DMS79 treated with DMSO at 0.1 percent for 48 hours (cell line): ENCODE measurements at regions not wholly inside any gene's neighbourhood (a gene's known extent, or its start where the extent isn't known, plus 50 kb on each side); places are given as distances from the start of the nearest gene placed in this dataset.
"Not testable (repeated sequence)": the region's sequence is repeated elsewhere in the genome, so short reads cannot be mapped to it uniquely, and the experiment has no call there.

Source experiments
- DNase-seq: peaks from one replicate; lab custom pipeline; 2025; lab: John Stamatoyannopoulos, UW

DNA sequence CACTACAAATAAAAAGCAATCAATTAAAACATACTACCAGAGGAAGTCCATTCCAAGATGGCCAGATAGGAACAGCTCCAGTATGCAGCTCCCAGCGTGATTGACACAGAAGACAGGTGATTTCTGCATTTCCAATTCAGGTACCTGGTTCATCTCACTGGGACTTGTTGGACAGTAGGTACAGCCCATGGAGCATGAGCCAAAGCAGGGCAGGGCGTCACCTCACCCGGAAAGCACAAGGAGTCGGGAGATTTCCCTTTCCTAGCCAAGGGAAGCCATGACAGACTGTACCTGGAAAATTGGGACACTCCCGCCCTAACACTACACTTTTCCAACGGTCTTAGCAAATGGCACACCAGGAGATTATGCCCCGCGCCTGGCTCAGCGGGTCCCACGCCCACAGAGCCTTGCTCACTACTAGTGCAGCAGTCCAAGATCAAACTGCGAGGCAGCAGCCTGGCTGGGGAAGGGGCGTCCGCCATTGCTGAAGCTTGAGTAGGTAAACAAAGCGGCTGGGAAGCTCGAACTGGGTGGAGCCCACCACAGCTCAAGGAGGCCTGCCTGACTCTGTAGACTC lies 106.0 kb downstream of the BUD13 start:
- not testable (repeated sequence) for DNase-seq

DNA sequence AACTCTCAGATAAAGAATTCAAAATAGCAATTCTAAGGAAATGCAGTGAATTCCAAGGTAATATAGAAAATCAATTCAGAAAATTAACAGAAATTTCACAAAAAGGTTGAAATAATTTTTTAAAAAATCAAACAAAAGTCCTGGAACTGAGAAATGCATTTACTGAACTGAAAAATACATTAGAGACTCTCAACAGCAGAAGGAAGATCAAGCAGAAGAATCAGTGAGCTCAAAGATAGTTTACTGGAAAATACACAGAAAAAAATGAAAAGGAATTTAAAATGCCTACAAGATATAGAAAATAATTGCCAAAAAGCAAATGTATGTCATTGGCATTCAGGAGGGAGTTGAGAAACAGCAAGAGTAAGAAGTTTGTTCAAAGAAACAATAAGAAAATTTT lies 107.3 kb downstream of the BUD13 start:
- DNase-seq, result no peak

DNA sequence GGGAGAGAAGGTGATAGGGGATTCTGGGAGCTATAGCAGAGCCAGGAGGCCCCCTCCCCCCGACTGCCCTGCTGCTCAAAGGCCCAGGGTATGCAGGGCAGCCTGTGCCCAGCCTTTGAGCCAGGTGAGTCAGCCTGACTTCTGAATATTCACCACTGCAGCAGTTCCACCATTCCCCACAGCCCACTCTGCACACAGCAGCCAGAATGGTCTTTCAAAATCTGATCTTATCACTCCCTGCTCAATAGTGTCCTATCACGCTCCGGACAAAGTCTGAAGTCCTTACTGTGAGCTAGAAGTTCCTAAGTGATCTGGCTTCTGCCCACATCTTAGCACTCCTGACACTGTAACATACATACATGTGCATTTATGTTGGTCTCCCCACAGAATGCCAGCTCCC lies 111.7 kb downstream of the BUD13 start:
- DNase-seq, result no peak

DNA sequence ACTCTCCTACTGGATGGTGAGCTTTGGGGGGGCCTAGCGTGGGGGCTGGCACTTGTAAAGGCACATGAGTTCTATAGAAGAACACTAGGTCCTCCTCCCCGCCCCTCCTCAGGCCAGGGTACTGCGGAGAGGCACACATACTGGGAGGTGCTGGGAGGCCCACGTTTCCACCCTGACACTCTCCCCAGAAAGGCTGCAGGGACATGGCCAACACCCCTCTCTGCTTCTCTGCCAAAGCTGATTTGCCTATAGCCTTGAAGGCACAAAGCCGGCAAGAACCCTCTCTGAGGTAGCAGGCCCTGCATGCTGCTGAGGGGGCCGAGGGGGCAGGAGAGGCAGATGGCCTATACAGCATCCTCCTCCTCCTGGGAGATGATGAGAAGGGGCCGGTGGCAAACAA lies 112.8 kb downstream of the BUD13 start:
- no peak for DNase-seq

DNA sequence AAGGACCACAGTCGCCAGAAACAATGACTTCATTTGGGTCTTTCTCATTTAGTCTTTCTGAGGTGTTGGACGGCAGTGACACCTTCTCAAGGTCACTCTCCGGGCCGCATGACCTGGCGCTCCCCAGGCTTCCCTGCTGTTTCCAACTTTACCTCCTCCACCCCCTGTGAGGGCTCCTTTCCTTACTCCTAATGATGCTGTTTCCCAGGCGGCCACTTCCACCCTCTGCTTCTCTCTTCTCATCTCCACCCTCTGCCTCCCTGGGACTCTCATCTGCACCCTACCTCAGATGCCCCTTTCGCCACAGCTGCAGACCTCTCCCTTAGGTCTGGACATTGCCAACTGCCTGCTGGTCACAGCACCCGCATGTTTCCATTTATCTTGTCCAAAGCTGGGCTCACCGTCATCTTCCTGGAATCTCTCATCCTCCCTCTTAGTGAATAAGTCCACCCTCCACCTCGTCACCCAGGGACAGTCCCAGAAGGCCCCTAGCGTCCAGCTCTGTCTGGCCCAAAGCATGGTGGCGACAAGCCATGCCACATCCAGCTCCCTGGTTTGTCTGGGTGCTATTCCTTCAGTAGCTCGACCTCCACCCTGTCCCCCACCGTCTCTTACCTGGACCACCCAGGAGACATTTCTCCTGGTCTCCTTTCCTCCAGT lies 113.8 kb downstream of the BUD13 start:
- no peak for DNase-seq

DNA sequence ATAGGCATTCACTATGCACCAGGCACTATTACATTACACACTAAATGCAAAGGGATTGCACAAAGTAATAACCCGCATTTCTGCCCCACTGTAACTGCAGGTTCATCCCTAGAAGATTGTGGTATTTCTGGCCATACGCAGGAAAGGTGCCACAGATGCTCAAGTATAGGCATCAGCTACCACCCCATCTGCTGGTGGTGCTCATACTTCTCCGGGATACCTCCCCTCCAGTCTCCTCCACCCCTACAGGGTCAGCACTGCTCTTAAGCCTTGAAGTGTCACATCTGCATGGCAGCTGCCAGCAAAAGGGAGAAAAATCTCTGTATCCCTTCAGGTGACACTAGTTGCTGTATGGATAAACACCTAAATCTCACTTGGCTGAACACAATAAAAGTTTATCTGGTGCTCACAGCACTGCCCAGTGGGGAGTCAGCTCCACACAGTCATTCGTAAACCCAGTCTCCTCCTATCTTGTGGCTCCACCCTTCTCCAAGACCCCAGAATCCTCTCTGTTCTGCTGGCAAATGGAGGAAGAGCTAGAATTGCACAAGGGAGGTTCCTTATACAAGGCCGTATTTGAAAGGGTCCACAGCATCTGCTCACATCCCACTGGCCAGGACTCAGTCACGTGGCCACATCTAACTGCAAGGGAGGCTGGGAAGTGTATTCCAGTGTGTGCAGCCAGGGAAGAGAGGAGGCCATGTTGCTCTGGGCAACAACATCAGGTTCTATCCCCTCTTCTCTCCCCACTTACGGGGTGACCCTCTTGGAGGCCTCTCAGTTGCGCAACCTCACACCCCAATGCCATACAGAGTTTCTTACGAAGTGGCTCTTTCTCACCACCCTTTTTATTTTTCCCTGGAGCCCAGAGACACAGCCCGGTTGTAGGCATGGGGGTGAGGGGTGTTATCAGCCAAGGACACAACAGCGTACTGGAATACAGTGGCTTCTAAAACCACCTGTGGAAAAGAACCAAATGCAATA lies 114.7 kb downstream of the BUD13 start:
- no peak for DNase-seq

DNA sequence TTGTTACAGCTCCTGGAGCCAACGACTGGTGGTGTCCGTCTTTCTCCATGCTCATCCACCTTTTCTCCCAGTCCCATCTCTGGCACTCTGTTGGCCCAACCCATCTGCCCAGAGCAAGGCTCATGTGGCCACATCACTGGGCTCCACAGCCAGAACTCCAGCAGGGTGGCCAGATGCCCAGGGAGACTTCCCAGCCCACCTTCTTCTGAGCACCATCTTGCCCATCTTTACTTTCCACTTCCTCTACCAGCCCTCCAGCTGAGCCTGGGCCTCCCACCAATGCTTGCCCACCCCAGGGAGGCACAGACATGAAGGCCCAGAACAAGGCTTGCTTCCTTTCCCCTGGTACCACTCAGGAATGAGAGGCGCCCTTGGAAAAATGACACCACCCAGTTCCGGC lies 116.8 kb downstream of the BUD13 start:
- no peak for DNase-seq

DNA sequence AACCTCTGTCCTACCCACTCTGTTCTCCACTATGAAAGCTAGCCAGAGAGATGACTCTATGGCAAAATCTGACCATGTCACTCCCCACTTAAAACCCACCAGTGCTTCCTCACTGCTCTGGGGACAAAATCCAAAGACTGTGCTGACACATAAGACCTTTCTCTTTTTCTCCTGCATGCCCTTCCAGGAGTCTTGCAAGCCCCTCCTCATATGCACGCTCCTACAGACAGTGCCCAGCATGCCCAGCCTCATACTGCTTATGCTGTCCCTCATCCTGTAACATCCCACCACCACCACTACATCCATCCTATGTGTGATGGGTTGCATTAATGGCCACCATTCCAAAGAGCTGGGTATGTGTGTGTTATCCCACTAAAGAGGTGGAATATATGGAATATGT lies 118.3 kb downstream of the BUD13 start:
- DNase-seq, result no peak

DNA sequence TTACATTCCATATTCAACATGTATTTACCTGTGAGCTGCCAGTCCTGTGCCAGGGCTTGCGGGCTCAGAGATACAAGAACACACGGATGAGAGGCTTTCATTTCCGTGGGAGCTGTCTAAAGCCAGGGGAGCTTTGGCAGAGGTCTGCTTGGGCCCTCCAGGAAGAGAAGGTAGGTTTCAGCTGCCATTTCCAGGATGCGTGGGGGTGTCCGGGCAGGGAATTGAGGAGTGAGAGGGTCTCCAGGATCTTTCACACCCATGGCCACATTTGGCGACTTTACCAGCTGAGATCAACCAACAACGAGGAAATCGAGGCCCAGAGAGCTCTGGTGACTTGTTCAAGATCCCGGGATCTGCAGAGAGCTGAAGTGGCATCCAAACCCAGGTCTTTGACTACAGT lies 119.6 kb downstream of the BUD13 start:
- DNase-seq, result no peak

DNA sequence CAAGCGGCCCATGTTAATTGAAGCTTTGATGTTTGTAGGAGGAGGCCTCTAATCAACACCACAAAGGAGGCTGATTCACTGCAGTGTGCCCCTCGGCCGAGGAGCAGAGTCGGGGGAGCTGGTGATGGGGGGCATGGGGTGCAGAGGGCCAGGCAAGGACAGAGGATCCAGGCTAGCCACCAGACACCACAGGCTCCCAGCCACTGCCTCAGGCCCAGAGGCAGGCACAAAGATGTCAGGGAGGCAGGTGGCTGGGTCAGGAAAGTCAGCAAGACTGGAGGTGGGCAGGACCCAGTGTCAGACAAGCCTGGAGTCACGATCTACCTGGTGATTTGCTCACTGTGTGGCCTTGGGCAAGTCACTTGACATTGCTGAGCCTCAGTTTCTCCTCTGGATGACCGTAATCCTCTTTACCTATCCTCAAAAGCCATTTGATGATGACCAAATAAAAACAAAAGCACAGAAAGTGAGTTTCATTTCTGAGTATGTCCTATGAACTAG lies 121.0 kb downstream of the BUD13 start:
- no peak for DNase-seq

DNA sequence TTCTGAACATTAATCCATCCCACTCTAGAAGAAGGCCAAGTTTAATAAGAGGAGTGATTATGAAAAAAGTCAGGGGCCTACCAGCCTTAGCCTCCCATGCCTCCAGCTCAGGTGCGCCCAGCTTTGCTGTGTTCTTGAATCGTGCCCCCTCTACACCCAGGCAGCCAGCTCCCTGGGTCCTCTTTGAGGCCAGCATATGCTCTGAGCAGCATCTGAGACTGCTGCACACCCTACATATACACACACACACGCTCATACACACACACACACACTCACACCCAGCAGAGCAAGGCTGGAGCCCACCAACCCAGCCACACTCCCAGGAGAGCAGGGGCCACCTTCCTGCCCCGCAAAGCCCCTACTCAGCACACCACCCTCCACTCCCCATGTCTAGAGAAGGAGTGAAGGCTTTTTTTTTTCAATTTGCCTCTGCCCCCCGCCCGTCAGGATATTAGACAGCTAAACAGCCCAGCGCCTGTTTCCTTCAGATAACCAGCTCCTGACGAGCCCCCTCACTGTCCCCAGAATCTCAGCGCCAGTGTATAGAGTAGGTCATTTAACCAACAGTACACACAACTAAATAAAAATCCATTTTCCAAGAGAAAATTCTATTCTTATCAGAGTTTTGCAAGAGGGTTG lies 121.6 kb downstream of the BUD13 start:
- DNase-seq, result no peak

DNA sequence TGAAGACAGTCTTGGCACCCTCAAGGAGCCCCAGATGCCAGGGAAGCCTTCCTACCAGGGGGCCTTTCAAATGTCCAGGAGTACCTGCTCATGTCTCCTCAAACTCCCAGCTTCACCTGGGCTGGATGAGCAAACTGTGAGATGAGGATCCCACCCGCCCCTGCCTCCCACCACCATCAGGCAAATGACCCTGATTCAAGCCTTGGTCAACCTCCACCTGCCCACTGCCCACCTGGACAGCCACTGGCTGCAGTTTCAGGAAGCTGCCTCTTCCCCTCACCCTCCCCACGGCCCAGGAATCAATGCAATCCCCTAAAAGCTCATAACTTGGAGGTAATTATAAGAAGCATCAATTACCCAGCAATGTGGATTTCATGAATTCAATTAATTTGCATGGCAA lies 122.7 kb downstream of the BUD13 start:
- DNase-seq, result no peak

DNA sequence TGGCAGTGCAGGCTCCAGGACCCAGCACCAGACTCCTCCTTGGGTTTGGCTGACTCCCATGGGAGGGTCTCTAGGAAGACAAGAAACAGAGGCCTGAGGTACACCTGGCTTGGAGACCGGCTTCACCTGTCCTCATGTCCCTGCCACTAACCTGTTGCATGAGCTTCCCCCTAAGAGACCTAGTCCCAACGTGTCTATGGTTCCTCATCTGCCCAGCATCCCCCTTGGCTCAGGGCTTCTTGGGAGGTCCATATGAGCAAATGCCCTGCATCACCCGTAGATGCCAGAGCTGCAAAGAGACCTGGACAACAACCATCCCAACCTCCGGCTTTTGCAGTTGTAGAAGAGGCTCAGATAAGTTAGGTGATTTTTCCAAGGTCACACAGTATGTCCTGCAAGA lies 123.5 kb downstream of the BUD13 start:
- DNase-seq, result no peak

DNA sequence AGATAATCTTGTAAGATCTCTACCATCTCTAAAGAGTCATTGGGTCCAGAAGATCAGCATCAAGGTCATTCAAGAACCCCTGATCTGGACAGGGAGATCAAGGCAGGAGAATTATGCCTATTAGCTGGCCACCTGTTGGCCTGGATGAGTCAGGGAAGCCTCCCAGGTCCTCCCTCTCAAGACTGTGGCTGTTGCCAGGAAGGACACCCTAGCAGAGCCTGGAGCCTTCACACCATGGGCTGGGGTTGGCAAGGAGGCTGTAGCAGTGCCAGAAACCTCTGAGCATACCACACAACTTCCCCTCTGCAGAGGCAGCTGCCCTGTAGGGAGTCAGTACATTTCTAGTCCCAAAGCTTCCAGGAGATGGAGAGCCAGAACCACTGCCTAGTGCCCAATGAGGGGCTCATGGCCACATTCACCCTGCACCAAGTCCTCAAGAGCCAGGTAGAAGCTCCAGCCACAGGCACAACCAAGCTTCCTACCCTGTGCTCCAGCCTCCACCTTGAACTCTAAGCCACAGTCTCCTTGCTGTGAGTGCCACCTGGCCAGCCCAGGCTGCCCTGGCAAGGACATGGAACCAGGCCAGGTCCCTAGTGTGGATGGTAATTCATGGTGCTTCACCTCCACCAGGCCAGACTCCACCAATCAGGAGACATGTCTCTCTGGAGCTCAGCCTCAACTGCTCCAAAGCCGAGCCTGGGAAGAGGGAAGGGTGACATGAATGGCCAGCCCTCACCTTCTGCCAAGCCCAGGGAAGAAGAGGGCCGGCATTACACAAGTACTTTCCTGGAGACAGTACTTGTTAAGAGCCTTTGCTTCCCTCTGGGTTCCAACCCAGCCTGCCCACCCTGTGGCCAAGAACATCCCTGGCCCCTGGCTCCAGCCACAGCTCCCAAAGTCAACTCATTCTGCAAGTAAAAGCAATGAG lies 124.3 kb downstream of the BUD13 start:
- no peak for DNase-seq

DNA sequence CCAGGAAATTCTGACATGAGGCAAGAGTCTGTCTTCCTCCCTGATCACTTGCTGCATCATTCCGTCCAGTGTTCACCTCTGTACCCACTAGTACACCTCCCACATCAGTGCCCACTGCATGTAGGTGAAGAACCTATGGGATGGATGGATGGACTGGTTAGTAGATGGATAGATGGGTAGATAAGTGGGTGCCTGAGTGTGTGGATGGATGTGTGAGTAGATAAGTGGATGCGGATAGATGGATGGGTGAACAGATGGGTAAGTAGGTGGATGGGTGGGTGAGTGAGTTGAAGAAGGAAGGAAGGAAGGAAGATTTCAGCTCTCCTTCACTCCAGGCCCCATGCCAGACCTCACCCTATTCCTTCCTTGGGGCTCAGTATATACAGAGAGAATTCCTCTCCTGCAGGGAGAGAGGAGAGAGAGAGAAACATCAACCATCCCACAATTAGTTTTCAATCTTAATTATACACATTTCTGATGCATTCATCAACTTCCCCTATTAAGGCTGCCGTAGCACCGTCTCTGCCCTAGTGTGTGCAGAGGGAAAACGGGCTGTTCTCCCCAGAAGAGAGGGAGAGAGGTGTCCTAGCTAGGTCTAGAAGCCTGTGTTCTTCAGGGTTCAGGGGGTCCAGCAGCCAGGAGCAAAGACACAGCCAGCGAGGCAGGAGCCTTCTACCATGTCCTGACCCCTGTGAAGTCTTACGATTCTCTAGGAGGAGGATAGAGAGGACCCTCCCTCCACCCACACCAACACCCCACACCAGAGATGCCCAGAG lies 125.3 kb downstream of the BUD13 start:
- no peak for DNase-seq

DNA sequence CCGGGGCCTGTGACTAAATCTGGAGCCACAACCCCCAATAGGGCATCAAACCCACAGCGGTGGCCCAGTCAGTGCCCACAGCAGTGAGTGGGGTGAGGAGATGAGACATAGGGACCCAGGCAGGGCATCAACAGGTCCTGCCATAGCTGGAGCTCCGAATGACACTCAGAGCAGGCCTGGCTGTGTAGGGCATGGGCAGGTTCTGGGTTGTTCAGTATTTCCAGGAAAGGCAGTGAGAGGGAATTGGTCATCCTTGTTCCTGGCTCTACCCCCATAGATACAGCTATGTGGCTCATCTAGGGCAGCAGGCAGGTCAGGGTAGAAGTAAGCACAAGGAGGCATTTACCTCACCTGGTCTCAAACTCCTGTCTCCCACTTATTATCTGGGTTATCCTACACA lies 126.6 kb downstream of the BUD13 start:
- DNase-seq, result no peak

DNA sequence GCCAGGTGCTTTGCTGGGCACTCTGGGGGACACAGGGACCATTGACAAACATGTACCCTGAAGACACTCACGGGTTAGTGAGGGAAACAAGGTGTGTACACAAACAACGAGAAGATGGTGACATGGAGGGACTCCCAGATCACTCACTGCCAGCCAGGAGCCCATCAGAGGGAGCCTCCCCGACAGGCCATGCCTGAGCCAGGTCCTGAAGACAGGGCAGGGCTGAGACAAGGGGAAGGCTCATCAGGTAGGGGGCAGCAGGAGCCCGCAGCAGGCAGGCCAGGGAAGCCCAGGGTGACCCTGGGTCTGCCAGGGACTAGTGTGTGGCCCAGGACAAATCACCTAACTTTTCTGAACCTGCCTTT lies 127.9 kb downstream of the BUD13 start:
- no peak for DNase-seq

DNA sequence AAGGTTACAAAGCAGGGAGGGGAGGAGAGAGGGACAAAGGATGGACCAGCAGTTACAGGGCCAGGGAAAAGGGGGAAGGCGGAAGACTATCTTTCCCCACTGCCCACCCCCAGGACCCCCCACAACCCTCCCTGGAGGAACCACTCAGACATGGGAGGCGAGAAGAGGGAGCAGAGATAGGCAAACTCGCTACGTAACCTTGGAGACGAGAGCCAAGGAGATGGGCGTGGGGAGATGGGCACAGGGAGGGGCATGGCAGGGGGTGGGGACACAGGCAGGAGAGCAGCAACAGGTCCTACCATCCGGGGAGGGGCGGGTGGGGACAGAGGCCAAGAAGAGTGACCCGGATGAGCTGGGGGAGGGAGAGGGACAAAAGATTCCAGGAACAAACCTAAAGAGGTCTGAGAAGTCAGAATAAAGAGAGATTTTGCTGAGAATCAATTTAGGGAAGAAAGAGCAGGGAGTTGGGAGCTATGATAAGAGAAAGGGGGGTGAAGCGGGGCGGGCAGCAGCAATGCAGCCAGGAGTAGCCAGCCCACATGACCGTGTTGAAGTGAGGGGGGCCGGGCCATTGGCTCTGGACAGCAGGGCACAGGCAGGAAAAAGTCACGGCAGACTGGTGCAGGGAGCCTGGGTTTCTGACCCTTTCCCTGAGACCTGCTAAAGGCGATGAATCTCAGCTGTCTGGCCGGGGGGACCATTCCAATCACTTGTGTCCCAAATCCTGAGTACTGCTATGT lies 128.4 kb downstream of the BUD13 start:
- no peak for DNase-seq

DNA sequence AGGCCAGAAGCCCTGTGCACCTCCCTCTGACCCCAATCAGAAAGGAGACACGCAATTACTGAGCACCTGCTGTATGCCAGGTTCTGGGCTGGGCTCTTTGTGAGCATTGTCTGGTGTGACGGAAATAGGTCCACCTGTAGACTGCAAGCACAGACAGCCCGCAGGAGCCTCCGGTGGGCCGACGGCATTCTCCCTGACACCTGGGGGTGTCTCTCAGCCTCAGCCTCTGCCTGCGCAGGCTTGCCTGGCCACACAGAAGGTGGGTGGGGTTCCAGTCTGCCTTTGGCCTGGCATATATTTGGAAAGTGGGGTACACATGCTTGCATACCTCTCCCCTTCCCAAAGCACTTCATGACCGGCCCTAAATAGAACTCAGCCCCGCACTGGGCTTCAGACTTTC lies 129.3 kb downstream of the BUD13 start:
- DNase-seq, result no peak

DNA sequence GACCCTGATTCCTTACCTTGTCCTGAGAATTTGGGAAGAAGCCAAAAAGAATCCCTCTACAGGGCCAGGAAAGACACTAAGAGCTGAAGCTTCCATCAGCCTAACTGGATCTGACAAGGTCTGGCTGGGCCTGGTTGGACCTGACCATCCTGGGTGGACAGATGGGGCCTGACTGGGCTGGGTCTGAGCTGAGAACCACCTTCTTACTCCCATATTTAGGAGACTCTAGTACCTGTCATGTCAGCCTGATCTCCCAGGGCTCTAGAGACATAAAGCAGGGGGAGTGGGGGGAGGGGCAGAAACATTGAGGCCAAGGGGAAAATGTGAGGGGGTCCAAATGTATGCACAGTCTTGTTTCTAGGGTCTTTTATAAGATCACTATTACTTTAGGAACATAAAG lies 129.9 kb downstream of the BUD13 start:
- no peak for DNase-seq
